Left kidney (tissue), 1 donor: ENCODE measurements at regions not wholly inside any gene's neighbourhood (a gene's known extent, or its start where the extent isn't known, plus 50 kb on each side); places are given as distances from the start of the nearest gene placed in this dataset.
"Not testable (repeated sequence)": the region's sequence is repeated elsewhere in the genome, so short reads cannot be mapped to it uniquely, and the experiment has no call there.

Experiments used
- DNase-seq: peaks from one replicate; pipeline ENCODE4 v3.0.0-alpha.2; 2013

DNA sequence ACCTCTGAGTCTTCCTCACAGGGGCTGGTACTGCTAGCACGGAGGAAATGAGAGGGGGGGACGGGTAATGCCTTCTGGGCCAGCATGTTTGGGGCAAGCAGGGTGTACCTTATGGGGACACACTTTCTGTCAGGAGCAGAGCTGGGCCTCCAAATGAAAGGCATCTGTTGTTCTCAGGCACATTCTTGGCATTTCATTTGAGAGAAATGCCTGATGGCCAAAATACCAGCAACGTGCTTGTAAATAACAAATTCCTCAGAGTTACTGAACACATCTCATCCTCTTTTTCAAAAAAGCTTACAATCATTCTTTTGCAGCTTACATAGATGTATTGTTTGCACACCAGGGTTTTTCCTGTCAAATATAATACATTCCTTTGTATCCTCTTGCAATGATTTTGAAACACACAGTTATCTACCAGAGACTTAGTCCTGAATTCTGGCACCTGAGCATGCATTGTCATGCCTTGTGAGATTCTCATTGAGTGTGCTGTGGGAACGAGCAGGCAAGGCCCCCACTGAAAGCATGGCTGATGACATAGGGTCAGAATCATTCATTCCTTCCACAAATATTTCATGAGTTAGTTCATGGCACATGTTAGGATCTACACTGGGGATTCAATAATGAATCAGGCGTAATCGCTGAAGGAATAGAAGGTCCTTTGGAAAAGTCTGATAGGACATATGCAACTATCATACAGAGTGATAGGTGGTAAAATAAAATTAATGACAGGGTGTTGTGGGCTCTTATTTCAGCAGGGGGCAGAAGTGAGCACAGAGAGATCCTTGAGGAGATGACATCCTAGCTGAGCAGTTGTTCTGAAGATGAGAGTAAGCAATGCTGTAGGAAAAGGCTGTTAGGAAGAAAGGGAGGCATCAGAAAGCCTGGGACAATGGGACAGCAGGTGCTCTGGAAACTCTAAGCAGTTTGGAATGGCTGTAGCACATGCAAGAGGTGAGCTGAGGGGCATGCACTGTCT, 260.9 kb upstream of the TUT7 start:
- DNase-seq: no peak

DNA sequence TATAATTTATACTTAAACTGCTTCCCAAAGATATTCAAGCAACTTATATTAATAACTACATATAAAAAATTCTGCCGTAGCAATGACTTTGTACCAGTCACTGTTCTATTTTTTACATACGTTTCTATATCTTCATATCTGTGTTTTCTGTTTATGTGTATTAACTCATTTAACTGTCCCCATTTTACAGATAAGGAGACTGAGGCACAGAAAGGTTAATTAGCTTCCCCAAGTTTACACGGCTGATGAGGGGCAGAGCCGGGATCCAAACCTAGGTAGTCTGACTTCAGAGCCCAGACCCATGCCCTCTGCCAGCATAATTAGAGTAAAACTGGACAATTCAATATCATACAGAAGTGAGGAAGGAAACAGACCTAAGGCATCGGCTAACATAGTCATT, 259.7 kb upstream of the TUT7 start:
- DNase-seq: no peak

- DNase-seq: not testable (repeated sequence)
Observed at GRCh38 chr9:86611534-86611933, 257.3 kb upstream of the TUT7 start.

DNA sequence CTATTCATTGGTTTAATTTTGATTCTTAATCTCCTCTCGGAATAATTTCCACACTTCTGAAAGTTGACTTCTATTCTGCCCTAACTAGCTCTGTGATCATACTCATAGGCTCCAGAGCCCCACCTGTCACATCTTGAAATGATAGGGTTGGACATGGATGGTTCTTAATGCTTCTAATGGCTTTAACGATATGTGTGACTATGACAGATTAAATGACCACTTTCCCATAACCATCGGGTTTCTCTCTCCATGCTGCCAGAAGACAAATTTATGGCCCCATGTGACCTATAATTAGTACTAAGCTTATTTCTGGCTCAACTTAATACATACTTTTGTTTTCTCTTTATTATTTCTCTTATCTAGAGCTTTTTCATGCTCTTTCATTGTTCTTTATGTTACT, 251.1 kb upstream of the TUT7 start:
- no peak for DNase-seq

DNA sequence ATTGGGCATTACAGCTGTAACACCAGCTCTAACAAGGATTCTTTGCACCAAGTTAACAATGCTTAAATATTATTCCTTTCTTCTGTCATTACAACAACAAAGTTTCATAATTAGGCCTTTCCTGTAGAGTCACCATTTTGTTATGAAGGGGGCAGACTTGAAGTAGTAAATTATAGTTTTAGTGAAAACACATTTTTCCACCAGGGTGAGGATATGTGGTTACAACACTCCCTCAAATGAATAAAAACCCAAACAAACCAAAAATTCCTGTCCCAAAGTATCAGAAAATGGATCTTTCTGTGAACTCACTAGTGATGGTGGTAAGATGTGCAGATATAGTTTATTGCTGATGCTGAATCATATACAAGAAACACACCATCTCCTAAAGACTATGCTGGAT, 250.5 kb upstream of the TUT7 start:
- DNase-seq: no peak

- DNase-seq: no peak
Observed at GRCh38 chr9:86602715-86603114, 248.5 kb upstream of the TUT7 start.

DNA sequence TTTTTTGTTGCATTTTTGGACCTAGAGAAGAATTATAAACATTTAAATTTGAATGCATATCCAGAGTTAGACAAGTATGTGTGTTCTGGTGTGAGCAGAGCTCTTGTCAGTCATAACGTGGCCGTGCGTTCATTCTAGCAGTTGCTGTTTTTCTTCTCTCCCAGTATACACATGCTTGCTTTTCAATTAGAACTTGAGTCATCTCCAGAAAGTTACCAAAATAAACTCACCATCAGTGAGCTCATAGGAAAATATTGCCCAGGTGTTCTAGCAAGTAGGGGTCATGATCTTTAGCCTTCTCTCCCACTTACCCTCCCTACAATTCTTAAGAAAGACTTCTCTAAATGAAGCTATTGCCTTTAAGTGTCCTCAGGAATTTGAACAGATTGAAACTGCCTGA, 247.5 kb upstream of the TUT7 start:
- no peak for DNase-seq

GRCh38 chr9:86600977-86601376, 246.8 kb upstream of the TUT7 start:
- no peak for DNase-seq

GRCh38 chr9:86600291-86600690, 246.1 kb upstream of the TUT7 start:
- no peak for DNase-seq

DNA sequence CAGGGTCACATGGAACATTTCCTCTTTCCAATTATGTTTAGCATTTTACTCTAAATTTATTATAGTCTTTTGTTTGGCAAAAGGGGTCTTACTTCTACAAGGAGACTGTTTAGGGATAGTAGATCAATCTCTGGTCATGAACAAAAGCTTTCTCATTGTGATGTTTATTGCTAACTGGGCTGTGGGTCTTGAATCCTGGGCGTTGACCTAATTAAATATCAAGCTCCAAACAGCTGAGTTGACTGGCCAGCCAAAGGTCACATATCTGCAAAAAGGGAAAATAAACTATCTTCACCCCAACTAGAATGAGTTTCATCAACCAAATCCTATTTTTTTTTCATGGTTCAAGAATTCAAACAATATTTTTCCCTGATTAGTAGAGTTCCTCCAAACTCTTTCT, 245.4 kb upstream of the TUT7 start:
- DNase-seq: no peak

GRCh38 chr9:86598411-86599239, 244.4 kb upstream of the TUT7 start:
- DNase-seq: no peak

GRCh38 chr9:86594724-86595123, 240.5 kb upstream of the TUT7 start:
- no peak for DNase-seq

- DNase-seq: no peak
Observed at GRCh38 chr9:86591472-86591871, 237.3 kb upstream of the TUT7 start.

- no peak for DNase-seq
Observed at GRCh38 chr9:86589730-86590129, 235.5 kb upstream of the TUT7 start.

DNA sequence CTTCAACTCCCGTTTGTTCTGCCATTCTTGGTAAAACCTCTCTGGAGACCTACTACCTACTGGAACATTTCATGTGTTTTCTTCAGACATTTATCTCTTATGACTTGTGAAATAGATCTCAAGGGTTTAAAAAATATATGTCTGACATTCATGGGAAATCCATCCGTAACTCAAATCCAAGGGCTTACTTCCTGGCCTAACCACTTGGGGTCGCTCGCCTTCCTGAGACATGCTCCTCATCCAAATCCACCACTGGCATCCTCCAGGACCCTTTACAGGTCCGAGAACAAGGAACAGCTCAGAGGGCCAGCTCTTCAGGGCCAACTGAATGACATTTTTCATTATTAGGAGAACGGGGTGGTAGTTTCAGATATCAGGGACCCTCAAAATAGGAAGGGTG, 235.1 kb upstream of the TUT7 start:
- DNase-seq: no peak

DNA sequence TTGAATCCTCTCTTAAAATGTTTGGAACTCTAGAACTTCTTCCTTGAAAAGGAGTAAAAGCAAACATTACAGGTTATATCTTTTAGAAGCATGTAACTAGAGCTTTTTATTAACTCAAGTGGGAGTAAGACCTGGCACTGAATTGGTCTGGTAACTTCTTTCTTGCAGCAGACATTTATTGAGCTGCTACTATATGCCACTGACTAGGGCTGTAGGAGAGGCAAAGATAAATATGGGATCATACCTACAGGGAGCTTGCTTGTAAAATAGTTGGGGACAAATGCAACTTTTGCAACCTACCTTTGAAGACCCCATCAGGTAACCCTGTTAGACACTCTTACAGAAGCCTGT, 231.9 kb upstream of the TUT7 start:
- no peak for DNase-seq

DNA sequence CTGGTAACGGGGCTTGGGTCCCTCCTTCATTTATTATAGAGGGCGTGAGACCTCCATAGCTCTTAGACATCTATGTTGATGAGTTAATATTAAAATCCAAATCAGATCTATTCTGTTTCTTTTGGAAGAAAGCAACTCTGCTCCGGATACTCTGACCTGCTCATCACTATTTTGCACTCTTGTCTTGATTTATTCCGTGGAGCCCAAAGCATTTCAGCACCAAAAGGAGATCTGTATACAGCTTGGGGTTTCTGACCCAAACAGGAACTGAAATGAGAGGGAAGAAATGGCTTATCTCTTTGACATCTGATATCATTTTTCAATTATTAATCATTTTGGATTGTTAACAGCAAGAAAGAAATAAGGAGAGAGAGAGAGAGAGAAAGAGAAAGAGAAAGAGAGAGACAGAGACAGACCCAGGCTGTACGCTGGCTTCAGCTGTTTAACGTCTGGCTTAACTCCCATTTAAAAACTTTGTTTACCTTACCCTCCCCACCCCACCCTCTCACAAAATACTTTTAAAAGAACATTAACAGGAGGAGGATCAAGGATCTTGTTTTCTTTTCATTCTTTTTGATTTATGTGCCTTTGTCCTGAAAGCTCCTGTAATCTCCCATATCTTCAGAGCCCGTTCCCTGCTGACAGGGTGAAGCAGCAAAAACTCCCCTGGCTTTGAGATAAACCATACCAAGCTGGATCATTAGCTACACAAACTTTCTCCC, 231.4 kb upstream of the TUT7 start:
- peak; percentile 80 for DNase-seq

DNA sequence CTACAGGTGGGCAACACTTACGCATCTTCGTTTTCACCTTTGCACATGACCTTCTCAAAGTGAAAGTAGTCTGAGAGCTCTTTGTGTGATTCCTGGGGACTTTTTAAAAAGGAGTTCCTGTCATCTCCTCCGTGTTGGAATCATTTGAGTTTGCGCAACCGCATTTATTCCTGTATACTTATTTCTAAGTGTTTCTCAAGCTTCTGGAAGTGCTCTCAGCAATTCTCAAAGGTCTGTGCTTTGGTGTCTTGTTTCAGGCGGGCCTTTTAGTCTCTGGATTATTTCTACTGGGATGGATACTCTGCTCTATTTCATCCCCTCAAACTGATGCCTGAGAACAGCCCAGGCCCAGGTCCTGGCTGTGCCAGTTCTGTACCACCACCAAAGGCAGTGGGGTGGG, 226.5 kb upstream of the TUT7 start:
- DNase-seq: no peak

DNA sequence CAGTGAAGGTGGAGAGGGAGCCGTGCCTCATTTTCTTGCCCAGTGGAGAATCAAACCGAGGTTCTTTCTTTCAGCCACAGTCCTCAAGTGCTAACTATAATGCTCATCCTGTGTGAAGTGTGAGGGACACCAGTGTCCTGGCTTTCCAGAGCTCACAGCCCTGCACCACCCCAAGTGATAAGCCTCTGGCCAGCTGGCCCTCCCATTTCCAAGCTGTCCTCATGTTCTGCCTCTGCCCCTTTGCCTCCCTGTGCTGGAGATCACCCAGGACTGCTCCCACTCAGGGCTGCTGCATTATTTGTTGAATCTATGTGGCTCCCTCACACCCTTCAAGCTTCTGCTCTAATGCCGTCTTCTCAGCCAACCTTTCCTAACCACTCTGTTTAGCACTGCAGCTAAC, 224.5 kb upstream of the TUT7 start:
- DNase-seq: no peak

GRCh38 chr9:86577420-86578333, 223.5 kb upstream of the TUT7 start:
- DNase-seq: peak; percentile 75

DNA sequence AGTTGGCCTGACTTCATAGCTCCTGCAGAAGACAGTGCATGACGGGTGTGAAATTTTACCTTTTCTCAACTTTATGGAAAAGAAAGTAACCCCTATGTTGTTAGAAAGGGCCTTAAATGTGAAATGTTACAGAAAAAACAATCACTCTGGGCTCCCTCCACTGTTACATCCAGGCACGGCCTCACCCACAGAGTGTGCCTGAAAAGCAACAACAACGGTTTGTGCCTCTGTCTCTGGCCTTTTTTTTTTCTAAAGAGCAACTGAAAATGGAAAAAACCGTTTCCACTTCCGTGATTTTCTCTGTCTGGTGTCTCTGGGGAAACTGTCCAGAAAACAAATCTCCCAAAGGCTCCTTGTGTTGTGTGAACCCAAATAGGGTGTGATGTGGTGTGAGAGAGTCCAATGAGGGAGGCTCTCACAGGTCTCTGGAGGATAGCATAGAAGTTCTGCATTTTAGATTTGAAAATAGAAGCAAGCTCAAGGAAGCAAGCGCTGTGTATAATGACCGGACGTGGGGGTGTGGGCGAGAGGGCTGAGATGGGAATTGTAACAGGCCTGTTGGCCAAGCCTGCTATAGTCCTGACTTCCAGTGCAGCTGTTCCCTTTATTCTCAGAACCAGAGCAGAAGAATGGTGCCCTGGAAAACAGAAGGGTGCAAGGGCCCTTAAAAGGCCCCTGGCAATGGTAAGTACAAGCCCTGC, 221.8 kb upstream of the TUT7 start:
- no peak for DNase-seq
